SK-N-SH treated with all-trans-retinoic acid at 6 μM for 48 hours (cell line): ENCODE measurements at regions not wholly inside any gene's neighbourhood (a gene's known extent, or its start where the extent isn't known, plus 50 kb on each side); places are given as distances from the start of the nearest gene placed in this dataset.

Experiments used
- ATAC-seq: fragments of 200-7000 bp; cut with Tn5 transposase; 3 replicates; pipeline ENCODE4 v1.9.1; 2020; ENCODE audit warnings: mild to moderate bottlenecking, moderate library complexity
- ARNTL ChIP-seq: fragments of 450-650 bp; formaldehyde crosslinking; IDR thresholded peaks from 2 replicates; pipeline ENCODE4 v1.5.0; 2020; ENCODE audit warnings: low read depth, mild to moderate bottlenecking, moderate library complexity, borderline replicate concordance
- BACH2 ChIP-seq: fragments of 250-450 bp; sonication (Bioruptor Pico); IDR thresholded peaks from 2 replicates; pipeline ENCODE4 v1.9.0; 2021; ENCODE audit warnings: mild to moderate bottlenecking, borderline replicate concordance
- CSDC2 ChIP-seq: fragments of 250-450 bp; sonication (Bioruptor Pico); IDR thresholded peaks from 2 replicates; pipeline ENCODE4 v1.5.0; 2020; ENCODE audit warnings: mild to moderate bottlenecking, moderate library complexity
- CSRNP3 ChIP-seq: fragments of 250-450 bp; sonication (Bioruptor Pico); IDR thresholded peaks from 2 replicates; pipeline ENCODE4 v1.5.1; 2021; ENCODE audit warnings: mild to moderate bottlenecking, moderate library complexity
- ISL1 ChIP-seq: fragments of 250-450 bp; sonication (Bioruptor Pico); IDR thresholded peaks from 2 replicates; pipeline ENCODE4 v2.1.2; 2022; ENCODE audit warnings: mild to moderate bottlenecking, moderate library complexity
- OSR1 ChIP-seq: fragments of 250-450 bp; sonication (Bioruptor Pico); IDR thresholded peaks from 2 replicates; pipeline ENCODE4 v1.8.0; 2022; ENCODE audit warnings: moderate library complexity, mild to moderate bottlenecking, inconsistent platforms
- RARB ChIP-seq: fragments of 250-450 bp; sonication (Bioruptor Pico); IDR thresholded peaks from 2 replicates; pipeline ENCODE4 v1.8.0; 2021; ENCODE audit warnings: mild to moderate bottlenecking, moderate library complexity
- SNAI2 ChIP-seq: fragments of 250-450 bp; sonication (Bioruptor Pico); IDR thresholded peaks from 2 replicates; pipeline ENCODE4 v1.5.0; 2020; ENCODE audit warnings: mild to moderate bottlenecking, moderate library complexity
- TCF4 ChIP-seq: fragments of 250-450 bp; sonication (Bioruptor Pico); IDR thresholded peaks from 2 replicates; pipeline ENCODE4 v1.8.0; 2021; ENCODE audit warnings: mild to moderate bottlenecking, moderate library complexity, borderline replicate concordance
- ZC3H10 ChIP-seq: fragments of 250-450 bp; sonication (Bioruptor Pico); IDR thresholded peaks from 2 replicates; pipeline ENCODE4 v1.5.1; 2021; ENCODE audit warnings: mild to moderate bottlenecking, moderate library complexity
- ZFP3 ChIP-seq: fragments of 250-450 bp; sonication (Bioruptor Pico); IDR thresholded peaks from 2 replicates; pipeline ENCODE4 v1.5.0; 2020; ENCODE audit warnings: mild to moderate bottlenecking, moderate library complexity
- ZFP30 ChIP-seq: fragments of 450-650 bp; formaldehyde crosslinking; IDR thresholded peaks from 2 replicates; pipeline ENCODE4 v1.5.0; 2022; ENCODE audit warnings: mild to moderate bottlenecking, moderate library complexity
- ZNF565 ChIP-seq: fragments of 450-650 bp; formaldehyde crosslinking; conservative IDR thresholded peaks from 2 replicates; pipeline ENCODE4 v1.5.0; 2020; ENCODE audit warnings: low read depth, mild to moderate bottlenecking, moderate library complexity
- ZNF70 ChIP-seq: fragments of 450-650 bp; formaldehyde crosslinking; IDR thresholded peaks from 2 replicates; pipeline ENCODE4 v1.5.0; 2020; ENCODE audit warnings: mild to moderate bottlenecking, moderate library complexity
- ZNF8 ChIP-seq: fragments of 450-650 bp; formaldehyde crosslinking; IDR thresholded peaks from 2 replicates; pipeline ENCODE4 v1.5.0; 2020; ENCODE audit warnings: mild to moderate bottlenecking, moderate library complexity

GRCh38 chr20:21781446-21782075, 76.1 kb downstream of the PAX1 start:
- ATAC-seq: no peak
- TF ChIP-seq ZNF565 (CRISPR knock-in tag) (no peak), ZFP30 (CRISPR knock-in tag) (no peak), ZC3H10 (CRISPR knock-in tag) (no peak), SNAI2 (CRISPR knock-in tag) (no peak), RARB (CRISPR knock-in tag) (no peak), TCF4 (no peak), CSDC2 (CRISPR knock-in tag) (no peak), BACH2 (no peak), OSR1 (CRISPR knock-in tag) (no peak), ZNF8 (CRISPR knock-in tag) (no peak), ZNF70 (no peak), ARNTL (CRISPR knock-in tag) (no peak), ZFP3 (CRISPR knock-in tag) (no peak), CSRNP3 (no peak)

- no peak for ATAC-seq
- TF ChIP-seq ZNF565 (CRISPR knock-in tag) (no peak), CSDC2 (CRISPR knock-in tag) (no peak), ISL1 (no peak)
Measured at GRCh38 chr20:21780528-21780927, 75.1 kb downstream of the PAX1 start.
